ENCODE measurements at regions not wholly inside any gene's neighbourhood (a gene's known extent, or its start where the extent isn't known, plus 50 kb on each side); places are given as distances from the start of the nearest gene placed in this dataset.
"Not testable (repeated sequence)": the region's sequence is repeated elsewhere in the genome, so short reads cannot be mapped to it uniquely, and the experiment has no call there.

- TF ChIP-seq CTCF (IDR thresholded peaks at IDR 0.05; ENCODE audit: low read depth, low read length); POLR2A (IDR thresholded peaks at IDR 0.05; ENCODE audit: extremely low read depth, insufficient read length); MYC (IDR thresholded peaks at IDR 0.05; ENCODE audit: low read depth, low read length): not testable (repeated sequence)
These were observed 140.9 kb downstream of the TBC1D2B start for GRCh38 chr15:77936567-77936966.

Data from NB4 (cell line).